Loucy (cell line): ENCODE measurements at regions not wholly inside any gene's neighbourhood (a gene's known extent, or its start where the extent isn't known, plus 50 kb on each side); places are given as distances from the start of the nearest gene placed in this dataset.

Source experiments
- CTCF ChIP-seq: fragments of 200-600 bp; sonication (generic); conservative IDR thresholded peaks from 2 replicates; pipeline ENCODE4 v1.5.1; 2014; ENCODE audit warnings: mild to moderate bottlenecking, antibody characterized with exemption, low read length
- EZH2phosphoT487 ChIP-seq: fragments of 200-600 bp; IDR thresholded peaks from 2 replicates; pipeline ENCODE4 v1.6.1; 2018; ENCODE audit warnings: antibody characterized with exemption, mild to moderate bottlenecking, moderate library complexity, borderline replicate concordance

GRCh38 chr1:221366495-221367110 is 375.3 kb downstream of the DUSP10 start:
- TF ChIP-seq CTCF, result no peak
- TF ChIP-seq EZH2phosphoT487, result no peak
